CD4-positive, CD25-positive, alpha-beta regulatory T cell (primary cell): ENCODE measurements at regions not wholly inside any gene's neighbourhood (a gene's known extent, or its start where the extent isn't known, plus 50 kb on each side); places are given as distances from the start of the nearest gene placed in this dataset.

Experiments
- ATAC-seq, 2 donors: fragments of 150-1000 bp; cut with Tn5 transposase; one replicate each; pipeline ENCODE4 v1.10.0; 2021; ENCODE audit warnings: low read depth in 2 of 2, moderate number of reproducible peaks in 2 of 2, moderate library complexity in 1 of 2
- DNase-seq, 3 donors: peaks; one replicate each; pipeline versions ENCODE4 v3.0.0 to v3.0.0-alpha.2; 2012 to 2022; ENCODE audit warnings: mixed read lengths in 1 of 3
- H3K27ac ChIP-seq: one replicate; pipeline ENCODE4 v1.7.0; 2013; ENCODE audit warnings: mild to moderate bottlenecking, low read length; ENCODE audit not compliant: insufficient read depth, poor library complexity, severe bottlenecking
- H3K27me3 ChIP-seq: one replicate; pipeline ENCODE4 v1.7.0; 2013; ENCODE audit warnings: low read length; ENCODE audit not compliant: control insufficient read depth, insufficient read depth
- H3K36me3 ChIP-seq: one replicate; pipeline ENCODE4 v1.7.0; 2013; ENCODE audit warnings: mild to moderate bottlenecking, low read length, moderate library complexity; ENCODE audit not compliant: control insufficient read depth, insufficient read depth
- H3K4me1 ChIP-seq: 2 replicates; pipeline ENCODE4 v1.7.0; 2013; ENCODE audit warnings: mild to moderate bottlenecking, low read length; ENCODE audit not compliant: insufficient read depth, control insufficient read depth, poor library complexity, severe bottlenecking
- H3K4me3 ChIP-seq: one replicate; pipeline ENCODE4 v1.7.0; 2013; ENCODE audit warnings: low read depth, mild to moderate bottlenecking, low read length, moderate library complexity
- H3K9me3 ChIP-seq, 2 experiments: 1 replicate in 1 of 2; 2 replicates in 1 of 2; pipeline ENCODE4 v1.7.0; 2013; ENCODE audit warnings: low read length in 2 of 2, mild to moderate bottlenecking in 1 of 2, moderate library complexity in 1 of 2; ENCODE audit not compliant: control insufficient read depth in 2 of 2
- H3K27ac Mint-ChIP-seq, 3 donors: one replicate each; pipeline ENCODE4 v1.8.0; 2020 to 2022; ENCODE audit warnings: mild to moderate bottlenecking in 3 of 3, mixed read lengths in 3 of 3, moderate library complexity in 2 of 3
- H3K27me3 Mint-ChIP-seq: one replicate; pipeline ENCODE4 v1.8.0; 2022; ENCODE audit warnings: mild to moderate bottlenecking, mixed read lengths
- H3K36me3 Mint-ChIP-seq: one replicate; pipeline ENCODE4 v1.8.0; 2020; ENCODE audit warnings: mixed read lengths
- H3K4me1 Mint-ChIP-seq, 4 donors: one replicate each; pipeline ENCODE4 v1.8.0; 2020 to 2022; ENCODE audit warnings: mixed read lengths in 4 of 4, mild to moderate bottlenecking in 1 of 4
- H3K4me3 Mint-ChIP-seq, 4 donors: one replicate each; pipeline ENCODE4 v1.8.0; 2020 to 2022; ENCODE audit warnings: mild to moderate bottlenecking in 4 of 4, mixed read lengths in 4 of 4, moderate library complexity in 3 of 4
- H3K9me3 Mint-ChIP-seq, 7 donors: one replicate each; pipeline ENCODE4 v1.8.0; 2020 to 2022; ENCODE audit warnings: mixed read lengths in 7 of 7, mild to moderate bottlenecking in 3 of 7, moderate library complexity in 2 of 7

DNA sequence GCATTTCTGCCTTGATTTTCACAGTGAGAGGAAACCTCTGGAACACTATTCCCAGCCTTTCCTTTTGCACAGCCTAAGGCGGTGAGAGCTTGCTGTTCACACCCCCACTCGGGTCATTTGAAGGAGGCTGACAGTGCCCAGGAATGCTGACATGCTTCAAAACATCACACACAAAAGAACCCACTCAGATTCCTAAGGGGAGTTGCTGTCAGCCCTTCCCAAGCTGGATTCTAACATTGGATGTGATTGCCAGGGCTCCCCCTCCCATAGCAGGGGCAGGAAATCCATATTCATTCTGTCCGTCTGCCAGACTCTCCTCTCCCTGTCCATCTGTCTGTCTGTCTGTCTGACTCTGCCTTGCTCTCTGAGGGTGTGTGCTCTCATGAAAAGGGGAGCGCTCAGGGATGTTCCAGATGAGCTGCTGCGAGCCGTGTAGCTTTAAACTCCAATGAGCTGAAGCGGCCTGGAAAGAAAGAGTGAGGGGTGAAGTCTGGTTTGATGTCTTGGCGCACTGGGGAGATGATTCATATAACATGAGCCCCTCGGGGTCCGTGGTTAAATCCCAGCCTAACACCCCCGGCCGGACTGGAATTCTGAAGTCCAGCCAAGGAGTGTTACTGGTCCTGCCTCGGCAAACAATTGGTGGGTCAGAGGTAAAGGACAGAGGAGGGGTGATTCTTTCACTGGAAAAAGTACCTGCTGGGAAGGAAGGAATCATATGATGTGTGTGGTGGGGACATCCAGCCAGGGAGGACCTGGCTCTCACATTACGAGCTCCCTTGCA is 517.0 kb downstream of the CCDC171 start:
- Histone ChIP-seq H3K36me3 (no peaks in the 10 kb centered on the region), H3K4me3 (no peak overlapping the region), H3K27ac (no peak overlapping the region), H3K4me1 (no peaks in the 10 kb centered on the region), H3K9me3 (no peaks in the 10 kb centered on the region), H3K27me3 (no peaks in the 10 kb centered on the region)
- peaks cover 0 to 8% (median 4%) of the 10 kb centered on the region in 7 donors for H3K9me3 Mint-ChIP-seq
- no peak overlapping the region for H3K4me3 Mint-ChIP-seq
- no peaks in the 10 kb centered on the region for H3K4me1 Mint-ChIP-seq
- no peaks in the 10 kb centered on the region for H3K36me3 Mint-ChIP-seq
- DNase-seq, result no peak
- no peak for ATAC-seq
- H3K27me3 Mint-ChIP-seq, result no peaks in the 10 kb centered on the region
- no peak overlapping the region for H3K27ac Mint-ChIP-seq

DNA sequence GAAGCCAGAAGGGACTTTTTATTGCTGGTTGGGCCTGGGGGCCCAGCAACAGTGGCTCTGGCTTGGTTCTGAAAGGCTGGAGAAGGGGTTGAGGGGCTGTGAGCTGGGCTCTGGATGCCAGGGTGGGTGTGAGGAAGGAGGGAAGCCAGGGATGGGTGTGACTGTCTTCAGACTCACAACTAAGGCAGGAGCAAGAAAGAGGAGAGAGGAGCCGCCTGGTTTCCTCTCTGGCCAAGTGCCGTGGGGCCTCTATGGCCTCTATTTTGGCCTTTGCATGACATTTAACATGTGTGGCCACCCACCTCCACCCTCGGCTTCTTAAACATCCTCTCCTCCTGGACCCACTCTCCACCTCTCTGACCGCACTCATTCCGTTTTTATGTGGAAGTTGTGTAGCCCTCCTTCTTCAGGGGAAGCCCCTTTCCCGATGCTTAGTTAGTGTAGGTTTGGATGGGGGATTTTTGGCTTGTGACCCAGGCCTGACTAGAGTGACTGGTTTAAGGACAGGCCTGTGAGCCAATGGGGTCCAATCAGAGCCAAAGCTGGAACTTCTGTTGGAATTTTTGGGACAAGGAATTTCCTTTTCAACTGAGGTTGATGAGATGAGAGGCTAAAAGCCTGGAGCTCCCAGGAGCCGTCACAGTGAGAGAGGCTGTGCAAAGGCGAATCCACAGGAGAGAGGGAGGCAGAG is 517.8 kb downstream of the CCDC171 start:
- Mint-ChIP-seq H3K4me1 (no peaks in the 10 kb centered on the region), H3K27me3 (no peaks in the 10 kb centered on the region), H3K36me3 (no peaks in the 10 kb centered on the region), H3K9me3 (peaks cover 0 to 9% (median 4%) of the 10 kb centered on the region in 7 donors), H3K27ac (no peak overlapping the region), H3K4me3 (no peak overlapping the region)
- Histone ChIP-seq H3K36me3 (no peaks in the 10 kb centered on the region), H3K27me3 (no peaks in the 10 kb centered on the region), H3K27ac (no peak overlapping the region), H3K4me1 (no peaks in the 10 kb centered on the region), H3K4me3 (no peak overlapping the region), H3K9me3 (no peaks in the 10 kb centered on the region)
- DNase-seq, result no peak
- no peak for ATAC-seq

DNA sequence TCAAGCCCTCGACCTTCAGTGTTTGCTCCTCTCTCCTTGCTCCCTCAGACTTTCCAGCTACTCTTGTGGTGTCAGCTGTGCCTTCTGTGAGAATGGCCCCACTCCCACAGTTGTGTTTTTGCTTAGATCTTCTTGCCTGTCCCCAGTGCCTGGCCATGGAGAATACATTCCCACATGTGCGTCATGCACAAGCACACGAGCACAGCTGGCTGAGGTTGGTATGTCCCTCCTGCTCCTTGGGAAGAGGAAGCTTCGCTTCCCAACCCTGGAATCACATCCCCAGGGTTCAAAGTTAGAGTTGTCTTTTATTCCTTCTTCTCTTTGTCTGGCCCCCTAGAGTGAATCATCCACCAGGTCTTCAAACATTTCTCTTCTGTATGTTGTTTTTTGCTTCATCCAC is 518.6 kb downstream of the CCDC171 start:
- Histone ChIP-seq H3K27ac (no peak overlapping the region), H3K36me3 (no peaks in the 10 kb centered on the region), H3K4me1 (no peaks in the 10 kb centered on the region), H3K4me3 (no peak overlapping the region), H3K27me3 (no peaks in the 10 kb centered on the region), H3K9me3 (no peaks in the 10 kb centered on the region)
- peaks cover 0 to 13% (median 4%) of the 10 kb centered on the region in 7 donors for H3K9me3 Mint-ChIP-seq
- no peaks in the 10 kb centered on the region for H3K27me3 Mint-ChIP-seq
- ATAC-seq (no peak), DNase-seq (no peak)
- H3K36me3 Mint-ChIP-seq, result no peaks in the 10 kb centered on the region
- H3K27ac Mint-ChIP-seq, result no peak overlapping the region
- H3K4me1 Mint-ChIP-seq, result no peaks in the 10 kb centered on the region
- no peak overlapping the region for H3K4me3 Mint-ChIP-seq

DNA sequence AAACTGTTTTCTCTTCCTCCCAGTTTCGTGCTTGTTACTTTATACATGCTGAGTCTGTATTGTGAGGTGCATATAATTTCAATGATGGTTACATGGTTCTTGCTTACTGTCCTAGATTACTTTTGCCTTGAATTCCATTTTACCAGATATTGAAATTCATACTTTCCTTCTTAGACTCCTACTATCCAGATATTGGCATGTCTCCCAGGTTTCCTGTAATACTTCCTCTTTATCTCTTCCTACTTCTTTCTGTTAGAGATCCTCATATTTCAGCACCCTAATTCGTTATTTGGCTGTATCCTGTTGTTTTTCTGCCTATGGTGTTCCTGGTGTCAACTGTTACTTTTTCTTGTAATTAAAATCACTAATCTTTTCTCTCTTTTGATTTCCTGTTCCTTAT is 522.1 kb downstream of the CCDC171 start:
- Histone ChIP-seq H3K27me3 (no peaks in the 10 kb centered on the region), H3K4me3 (no peak overlapping the region), H3K9me3 (no peaks in the 10 kb centered on the region), H3K27ac (no peak overlapping the region), H3K36me3 (no peaks in the 10 kb centered on the region), H3K4me1 (no peaks in the 10 kb centered on the region)
- Mint-ChIP-seq H3K27me3 (no peaks in the 10 kb centered on the region), H3K9me3 (peaks cover 0 to 10% (median 0%) of the 10 kb centered on the region in 7 donors), H3K27ac (no peak overlapping the region), H3K36me3 (no peaks in the 10 kb centered on the region), H3K4me1 (no peaks in the 10 kb centered on the region), H3K4me3 (no peak overlapping the region)
- no peak for ATAC-seq
- DNase-seq, result no peak

DNA sequence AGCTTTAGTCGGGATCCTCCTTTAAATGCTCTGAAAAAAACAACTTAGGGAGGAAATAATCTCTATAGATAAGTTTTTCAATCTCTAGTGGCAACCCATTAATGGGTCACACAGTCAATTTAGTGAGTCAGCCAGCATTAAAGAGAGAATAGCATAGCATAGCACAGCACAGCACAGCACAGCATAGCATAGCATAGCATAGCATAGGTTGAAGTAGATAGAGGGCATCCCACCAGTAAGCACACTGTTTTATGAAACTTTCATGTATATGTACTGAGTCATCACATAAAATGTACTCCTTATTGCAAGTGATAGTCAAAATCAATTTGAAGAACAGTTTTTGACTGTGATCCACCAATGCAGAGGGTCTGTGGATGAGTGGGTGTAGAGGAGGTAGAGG is 522.9 kb downstream of the CCDC171 start:
- Mint-ChIP-seq H3K9me3 (peaks cover 0 to 10% (median 0%) of the 10 kb centered on the region in 7 donors), H3K4me1 (no peaks in the 10 kb centered on the region), H3K27me3 (no peaks in the 10 kb centered on the region), H3K36me3 (no peaks in the 10 kb centered on the region), H3K4me3 (no peak overlapping the region), H3K27ac (no peak overlapping the region)
- no peaks in the 10 kb centered on the region for H3K36me3 ChIP-seq
- DNase-seq (no peak), ATAC-seq (no peak)
- H3K4me3 ChIP-seq, result no peak overlapping the region
- H3K27ac ChIP-seq, result no peak overlapping the region
- H3K27me3 ChIP-seq, result no peaks in the 10 kb centered on the region
- H3K4me1 ChIP-seq, result no peaks in the 10 kb centered on the region
- no peaks in the 10 kb centered on the region for H3K9me3 ChIP-seq

DNA sequence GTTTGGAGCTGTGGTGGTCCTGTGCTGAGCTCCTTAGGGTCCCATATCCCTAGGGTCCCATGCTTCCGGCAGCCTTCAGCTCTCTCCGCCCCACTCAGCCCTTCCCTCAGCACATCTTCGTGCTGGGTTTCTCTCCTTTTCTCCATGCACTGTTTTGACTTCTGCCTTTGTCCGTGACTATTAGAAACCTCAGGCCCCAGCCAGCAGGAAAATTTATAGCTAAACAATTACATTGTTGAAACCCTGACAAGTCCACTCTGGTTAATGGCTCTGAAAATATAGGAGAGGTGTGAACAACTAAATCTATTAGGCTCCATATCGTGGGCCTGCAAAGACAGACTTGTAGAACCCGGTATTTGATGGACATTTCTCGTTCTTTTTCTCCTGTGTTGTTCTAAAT is 523.7 kb downstream of the CCDC171 start:
- no peaks in the 10 kb centered on the region for H3K27me3 Mint-ChIP-seq
- Histone ChIP-seq H3K4me3 (no peak overlapping the region), H3K27ac (no peak overlapping the region), H3K27me3 (no peaks in the 10 kb centered on the region), H3K9me3 (no peaks in the 10 kb centered on the region), H3K36me3 (no peaks in the 10 kb centered on the region), H3K4me1 (no peaks in the 10 kb centered on the region)
- H3K27ac Mint-ChIP-seq, result no peak overlapping the region
- H3K36me3 Mint-ChIP-seq, result no peaks in the 10 kb centered on the region
- DNase-seq (no peak), ATAC-seq (no peak)
- no peaks in the 10 kb centered on the region for H3K4me1 Mint-ChIP-seq
- peaks cover 0 to 10% (median 0%) of the 10 kb centered on the region in 7 donors for H3K9me3 Mint-ChIP-seq
- no peak overlapping the region for H3K4me3 Mint-ChIP-seq

DNA sequence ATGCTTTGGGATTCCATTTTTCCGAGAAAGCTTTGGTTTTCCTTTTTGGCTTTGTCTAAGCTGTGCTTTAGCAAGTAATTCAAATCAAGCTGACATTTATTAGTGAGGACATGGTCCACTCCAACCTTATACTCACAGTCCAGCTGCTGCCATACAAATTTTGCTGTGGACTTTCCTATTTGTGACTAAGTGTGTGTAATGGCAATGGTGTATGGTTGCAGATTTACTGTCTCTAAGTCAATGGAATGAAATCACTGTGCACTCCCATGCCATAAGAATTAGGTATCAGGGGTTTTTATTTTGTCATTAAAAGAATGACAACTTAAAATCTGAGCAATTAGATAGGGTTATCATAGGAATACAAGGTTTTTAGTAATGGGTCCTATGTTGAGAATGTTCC is 530.0 kb downstream of the CCDC171 start:
- Mint-ChIP-seq H3K4me1 (no peaks in the 10 kb centered on the region), H3K27ac (no peak overlapping the region), H3K4me3 (no peak overlapping the region), H3K27me3 (no peaks in the 10 kb centered on the region), H3K36me3 (no peaks in the 10 kb centered on the region), H3K9me3 (peaks cover 0 to 8% (median 1%) of the 10 kb centered on the region in 7 donors)
- no peaks in the 10 kb centered on the region for H3K9me3 ChIP-seq
- no peaks in the 10 kb centered on the region for H3K36me3 ChIP-seq
- no peak overlapping the region for H3K27ac ChIP-seq
- DNase-seq (no peak), ATAC-seq (no peak)
- no peaks in the 10 kb centered on the region for H3K4me1 ChIP-seq
- no peaks in the 10 kb centered on the region for H3K27me3 ChIP-seq
- no peak overlapping the region for H3K4me3 ChIP-seq
